Panc1 (cell line): ENCODE measurements at regions not wholly inside any gene's neighbourhood (a gene's known extent, or its start where the extent isn't known, plus 50 kb on each side); places are given as distances from the start of the nearest gene placed in this dataset.

ENCODE experiments used
- ATAC-seq: fragments of 200-7000 bp; cut with Tn5 transposase; 2 replicates; pipeline ENCODE4 v1.9.1; 2020; ENCODE audit warnings: mild to moderate bottlenecking, moderate library complexity
- BruUV-seq: library from RNA; stranded (reverse); fragments of 400-500 nt; replicated peaks from 2 replicates; lab custom pipeline; 2021; lab: Mats Ljungman, UMichigan
- CTCF ChIA-PET: fragments of 300-600 bp; sonication (Branson Sonifier 250); formaldehyde crosslinking; loops from one replicate; lab custom pipeline; 2022; ENCODE audit warnings: antibody characterized with exemption; lab: Charles Lee
- POLR2A ChIA-PET: fragments of 300-600 bp; sonication (Branson Sonifier 250); formaldehyde crosslinking; loops from one replicate; lab custom pipeline; 2022; ENCODE audit warnings: antibody characterized with exemption; lab: Charles Lee
- DNase-seq: peaks from one replicate; pipeline ENCODE4 v3.0.0-alpha.2; 2010; ENCODE audit warnings: low read depth, low spot score
- H3K27ac ChIP-seq: 2 replicates; pipeline ENCODE4 v1.5.1; 2011; ENCODE audit warnings: mild to moderate bottlenecking, low read length, inconsistent platforms
- H3K27me3 ChIP-seq: fragments of 200-500 bp; sonication (Bioruptor generic); 2 replicates; pipeline ENCODE4 v1.6.0; 2014; ENCODE audit warnings: low read length, inconsistent platforms; ENCODE audit not compliant: control insufficient read depth, insufficient read depth
- H3K36me3 ChIP-seq: fragments of 200-500 bp; sonication (Bioruptor generic); 2 replicates; pipeline ENCODE4 v1.5.1; 2014; ENCODE audit warnings: inconsistent platforms, mild to moderate bottlenecking, low read length, moderate library complexity; ENCODE audit not compliant: control insufficient read depth, insufficient read depth
- H3K4me1 ChIP-seq: 2 replicates; pipeline ENCODE4 v1.5.1; 2011; ENCODE audit warnings: inconsistent platforms, mild to moderate bottlenecking, low read length, moderate library complexity; ENCODE audit not compliant: control insufficient read depth, insufficient read depth
- H3K4me3 ChIP-seq, 2 experiments: 2 replicates each; pipeline ENCODE4 v1.5.1; 2011 to 2012; ENCODE audit warnings: low read depth in 2 of 2, low read length in 2 of 2, mild to moderate bottlenecking in 2 of 2, inconsistent platforms in 1 of 2, moderate library complexity in 1 of 2
- H3K9me3 ChIP-seq: fragments of 200-500 bp; sonication (Bioruptor generic); 2 replicates; pipeline ENCODE4 v1.5.1; 2014; ENCODE audit warnings: low read depth, mild to moderate bottlenecking, inconsistent platforms, low read length, moderate library complexity; ENCODE audit not compliant: control insufficient read depth, insufficient read depth
- CTCF ChIP-seq: fragments of 450-650 bp; IDR thresholded peaks from 2 replicates; pipeline ENCODE4 v1.5.1; 2017; ENCODE audit warnings: mild to moderate bottlenecking
- POLR2AphosphoS5 ChIP-seq: IDR thresholded peaks from 2 replicates; pipeline ENCODE4 v1.6.1; 2012; ENCODE audit warnings: mild to moderate bottlenecking, low read depth, low read length, moderate library complexity
- REST ChIP-seq, 2 experiments: IDR thresholded peaks; 2 replicates each; pipeline ENCODE4 v1.6.1; 2011 to 2012; ENCODE audit warnings: low read depth in 2 of 2, control low read depth in 1 of 2, low read length in 1 of 2, mild to moderate bottlenecking in 1 of 2, moderate library complexity in 1 of 2; ENCODE audit not compliant: insufficient read depth in 1 of 2
- SIN3A ChIP-seq: IDR thresholded peaks from 2 replicates; pipeline ENCODE4 v1.6.1; 2012; ENCODE audit warnings: low read depth, mild to moderate bottlenecking, low read length, moderate library complexity, borderline replicate concordance; ENCODE audit not compliant: insufficient read depth
- TCF7L2 ChIP-seq: IDR thresholded peaks from 2 replicates; pipeline ENCODE4 v1.6.1; 2011; ENCODE audit warnings: mild to moderate bottlenecking, low read depth, low read length, inconsistent platforms
- in situ Hi-C: cut with HindIII; loops from 2 replicates; pipeline ENCODE4 v1.10.0; 2016; ENCODE audit warnings: low sequenced_read_pairs, low pct_unique_long_range_greater_than_20kb
- intact Hi-C: fragments of 100-400 bp; cut with micrococcal nuclease; formaldehyde crosslinking; loops from one replicate; pipeline ENCODE4 v1.10.0; 2022; ENCODE audit not compliant: unreplicated experiment

DNA sequence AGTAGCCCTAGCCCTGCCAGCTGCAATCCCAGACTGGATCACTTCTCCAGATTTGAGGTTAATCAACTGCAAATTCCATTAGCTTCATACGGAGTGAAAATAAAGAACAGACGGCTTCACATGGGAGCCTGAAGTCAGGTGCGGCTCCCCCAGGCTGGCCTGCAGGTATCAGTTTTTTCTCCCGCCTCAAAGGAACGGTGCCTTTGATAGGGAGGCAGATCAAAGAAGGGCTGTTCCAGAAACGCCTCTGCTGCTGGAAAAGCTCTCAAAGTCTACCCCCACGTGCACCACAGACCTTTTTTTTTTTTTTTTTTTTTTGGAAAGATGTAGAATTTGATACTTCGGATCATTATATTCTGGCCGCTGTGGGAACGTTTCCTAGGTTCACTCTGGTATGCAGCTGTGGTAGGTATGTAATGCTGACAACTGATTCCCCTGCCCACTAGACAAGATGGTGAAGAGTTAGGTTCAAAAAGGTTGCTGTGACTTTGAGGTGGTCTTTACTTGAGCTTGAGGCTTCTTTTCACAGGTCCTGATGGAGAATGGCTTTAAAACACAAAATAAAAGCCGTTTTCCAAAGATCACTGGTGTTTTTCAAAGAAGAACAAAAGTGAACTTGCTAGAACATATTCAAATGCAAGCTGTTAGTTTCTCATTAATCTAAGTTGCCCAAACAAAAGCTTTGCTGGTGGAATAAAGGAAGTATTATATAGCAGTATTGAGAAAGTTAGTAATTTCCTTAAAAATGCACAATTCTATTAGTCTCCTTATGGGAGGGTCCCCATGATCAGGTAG is 189.0 kb upstream of the NFIA start:
- no TSS peak for BruUV-seq
- H3K27me3 ChIP-seq: peaks cover 9% of the 10 kb centered on the region
- ChIA-PET CTCF (interaction anchor here (0.5 to 0.6 kb wide), 2 partner anchors 26 to 285 kb away, joined by 3 read pairs; no protein-coding TSS in a partner anchor), POLR2A (interaction anchor here (0.6 kb wide), 1 partner anchor 588 kb away, joined by 19 read pairs; no protein-coding TSS in a partner anchor)
- no peaks in the 10 kb centered on the region for H3K36me3 ChIP-seq
- DNase-seq: no peak
- no peak for ATAC-seq
- TF ChIP-seq REST (IDR thresholded peaks at IDR 0.05; ENCODE audit: insufficient read depth in 1 of 2, low read depth in 2 of 2, low read length in 1 of 2) (no peak), CTCF (no peak), POLR2AphosphoS5 (no peak), TCF7L2 (no peak), SIN3A (no peak)
- no peaks in the 10 kb centered on the region for H3K9me3 ChIP-seq
- intact Hi-C loops: no loop called here
- no peak overlapping the region for H3K27ac ChIP-seq
- in situ Hi-C loops: no loop called here
- H3K4me3 ChIP-seq: no peak overlapping the region
- H3K4me1 ChIP-seq: no peaks in the 10 kb centered on the region

DNA sequence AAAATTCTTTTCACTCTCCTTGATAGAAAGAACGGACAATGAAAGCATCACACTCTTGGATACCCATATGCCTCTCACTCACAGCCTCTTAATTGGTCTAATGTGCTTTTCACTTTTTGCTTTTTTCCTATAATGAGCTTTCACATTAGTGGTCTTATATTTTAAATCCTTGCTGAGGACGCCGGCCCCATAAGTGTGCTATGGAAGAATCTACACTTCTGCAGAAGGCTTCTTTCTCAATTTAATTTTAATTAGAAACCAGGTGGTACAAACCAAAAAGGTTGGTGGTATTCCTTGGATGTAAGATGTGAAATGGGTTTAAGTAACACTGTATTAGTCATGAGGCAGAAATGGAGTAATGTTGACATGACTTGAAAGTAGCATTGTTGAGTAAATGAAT is 190.6 kb upstream of the NFIA start:
- Histone ChIP-seq H3K9me3 (no peaks in the 10 kb centered on the region), H3K4me3 (no peak overlapping the region), H3K27ac (no peak overlapping the region), H3K27me3 (peaks cover 12% of the 10 kb centered on the region), H3K36me3 (no peaks in the 10 kb centered on the region), H3K4me1 (no peaks in the 10 kb centered on the region)
- intact Hi-C loops: no loop called here
- no peak for DNase-seq
- ChIA-PET POLR2A (no interaction called here), CTCF (no interaction called here)
- no TSS peak for BruUV-seq
- TF ChIP-seq SIN3A (no peak), CTCF (no peak), TCF7L2 (no peak), POLR2AphosphoS5 (no peak)
- no peak for ATAC-seq
- in situ Hi-C loops: no loop called here
